Naive thymus-derived CD8-positive, alpha-beta T cell (primary cell): ENCODE measurements at regions not wholly inside any gene's neighbourhood (a gene's known extent, or its start where the extent isn't known, plus 50 kb on each side); places are given as distances from the start of the nearest gene placed in this dataset.
"Not testable (repeated sequence)": the region's sequence is repeated elsewhere in the genome, so short reads cannot be mapped to it uniquely, and the experiment has no call there.

Experiments used
- ATAC-seq, 2 donors: fragments of 150-1000 bp; cut with Tn5 transposase in 1 of 2; sonication (Bioruptor Pico), chemical (Tn5 transposase) in 1 of 2; 1 replicate in 1 of 2; 2 replicates in 1 of 2; pipeline ENCODE4 v1.10.0; 2021; ENCODE audit warnings: mild to moderate bottlenecking in 2 of 2, moderate library complexity in 2 of 2
- POLR2A ChIA-PET: fragments of 350-600 bp; sonication (Branson Sonifier 250); formaldehyde crosslinking; loops from one replicate; lab custom pipeline; 2021; ENCODE audit warnings: antibody characterized with exemption; lab: Charles Lee
- DNase-seq, 10 donors: peaks; one replicate each; pipeline versions ENCODE4 v3.0.0 to v3.0.0-alpha.2; 2020 to 2022
- H3K27ac Mint-ChIP-seq, 10 donors: one replicate each; pipeline ENCODE4 v1.8.0; 2020 to 2022; ENCODE audit warnings: mild to moderate bottlenecking in 10 of 10, mixed read lengths in 10 of 10, moderate library complexity in 4 of 10, inconsistent platforms in 1 of 10
- H3K27me3 Mint-ChIP-seq, 5 donors: one replicate each; pipeline ENCODE4 v1.8.0; 2021 to 2022; ENCODE audit warnings: mixed read lengths in 5 of 5
- H3K36me3 Mint-ChIP-seq, 3 donors: one replicate each; pipeline ENCODE4 v1.8.0; 2020 to 2022; ENCODE audit warnings: mixed read lengths in 3 of 3, mild to moderate bottlenecking in 2 of 3, inconsistent platforms in 1 of 3
- H3K4me1 Mint-ChIP-seq, 4 donors: one replicate each; pipeline ENCODE4 v1.8.0; 2021 to 2022; ENCODE audit warnings: mixed read lengths in 4 of 4
- H3K4me3 Mint-ChIP-seq, 10 donors: one replicate each; pipeline ENCODE4 v1.8.0; 2020 to 2022; ENCODE audit warnings: mild to moderate bottlenecking in 10 of 10, mixed read lengths in 10 of 10, moderate library complexity in 6 of 10, inconsistent platforms in 1 of 10
- H3K9me3 Mint-ChIP-seq, 9 donors: one replicate each; pipeline ENCODE4 v1.8.0; 2020 to 2022; ENCODE audit warnings: mixed read lengths in 9 of 9, mild to moderate bottlenecking in 3 of 9, inconsistent platforms in 1 of 9, moderate library complexity in 1 of 9

GRCh38 chr7:106713452-106713851 lies 52.5 kb upstream of the CCDC71L start:
- H3K4me3 Mint-ChIP-seq, H3K27ac Mint-ChIP-seq, POLR2A ChIA-PET, ATAC-seq, H3K27me3 Mint-ChIP-seq, H3K9me3 Mint-ChIP-seq, H3K36me3 Mint-ChIP-seq, DNase-seq, H3K4me1 Mint-ChIP-seq: not testable (repeated sequence)

GRCh38 chr7:106714590-106715442 lies 53.9 kb upstream of the CCDC71L start:
- POLR2A ChIA-PET, H3K27me3 Mint-ChIP-seq, H3K36me3 Mint-ChIP-seq, H3K9me3 Mint-ChIP-seq, ATAC-seq, H3K4me1 Mint-ChIP-seq, H3K4me3 Mint-ChIP-seq, DNase-seq: not testable (repeated sequence)
- H3K27ac Mint-ChIP-seq, result peak overlapping the region in 2 of 10 donors; percentile 5 to 46

GRCh38 chr7:106715730-106716129 lies 54.8 kb upstream of the CCDC71L start:
- ATAC-seq (no peak), DNase-seq (no peak)
- Mint-ChIP-seq H3K36me3 (no peaks in the 10 kb centered on the region), H3K27me3 (peaks cover 0 to 5% (median 0%) of the 10 kb centered on the region in 5 donors), H3K27ac (no peak overlapping the region), H3K9me3 (peaks cover 0 to 9% (median 0%) of the 10 kb centered on the region in 9 donors), H3K4me3 (no peak overlapping the region), H3K4me1 (peaks cover 0 to 13% (median under 1%) of the 10 kb centered on the region in 4 donors)
- POLR2A ChIA-PET, result no interaction called here

- DNase-seq (no peak), ATAC-seq (no peak)
- peaks cover 0 to 25% (median under 1%) of the 10 kb centered on the region in 4 donors for H3K4me1 Mint-ChIP-seq
- no peak overlapping the region for H3K27ac Mint-ChIP-seq
- H3K9me3 Mint-ChIP-seq, result peaks cover 0 to 3% (median 0%) of the 10 kb centered on the region in 9 donors
- H3K4me3 Mint-ChIP-seq, result no peak overlapping the region
- peaks cover 0 to 3% (median 0%) of the 10 kb centered on the region in 5 donors for H3K27me3 Mint-ChIP-seq
- H3K36me3 Mint-ChIP-seq, result no peaks in the 10 kb centered on the region
- POLR2A ChIA-PET, result no interaction called here
Observed at GRCh38 chr7:106717254-106717954, 56.4 kb upstream of the CCDC71L start.

- peaks cover 0 to 31% (median under 1%) of the 10 kb centered on the region in 4 donors for H3K4me1 Mint-ChIP-seq
- ATAC-seq (peak; percentile 38 to 80), DNase-seq (peak in 1 of 10 donors; percentile 55)
- H3K27ac Mint-ChIP-seq, result no peak overlapping the region
- POLR2A ChIA-PET, result no interaction called here
- peaks cover 0 to 5% (median 0%) of the 10 kb centered on the region in 5 donors for H3K27me3 Mint-ChIP-seq
- no peaks in the 10 kb centered on the region for H3K36me3 Mint-ChIP-seq
- peaks cover 0 to 3% (median 0%) of the 10 kb centered on the region in 9 donors for H3K9me3 Mint-ChIP-seq
- no peak overlapping the region for H3K4me3 Mint-ChIP-seq
Observed at GRCh38 chr7:106717955-106718871, 57.3 kb upstream of the CCDC71L start.

- H3K4me1 Mint-ChIP-seq, result peaks cover 0 to 25% (median under 1%) of the 10 kb centered on the region in 4 donors
- ATAC-seq, result no peak
Observed at GRCh38 chr7:106720641-106721040, 59.7 kb upstream of the CCDC71L start.

GRCh38 chr7:106721816-106722785 lies 61.1 kb upstream of the CCDC71L start:
- peaks cover 0 to 25% (median under 1%) of the 10 kb centered on the region in 4 donors for H3K4me1 Mint-ChIP-seq
- ATAC-seq (no peak), DNase-seq (no peak)
- peaks cover 0 to 3% (median 0%) of the 10 kb centered on the region in 9 donors for H3K9me3 Mint-ChIP-seq
- H3K4me3 Mint-ChIP-seq, result no peak overlapping the region
- POLR2A ChIA-PET, result no interaction called here
- peak overlapping the region in 1 of 10 donors; percentile 6 for H3K27ac Mint-ChIP-seq
- peaks cover 0 to 9% (median 0%) of the 10 kb centered on the region in 5 donors for H3K27me3 Mint-ChIP-seq
- no peaks in the 10 kb centered on the region for H3K36me3 Mint-ChIP-seq

More at GRCh38 chr7:106720641-106721040, 59.7 kb upstream of the CCDC71L start:
- no peak for DNase-seq
- Mint-ChIP-seq H3K27me3 (peaks cover 0 to 9% (median 0%) of the 10 kb centered on the region in 5 donors), H3K4me3 (no peak overlapping the region), H3K9me3 (peaks cover 0 to 3% (median 0%) of the 10 kb centered on the region in 9 donors), H3K27ac (peak overlapping the region in 1 of 10 donors; percentile 27), H3K36me3 (no peaks in the 10 kb centered on the region)
- POLR2A ChIA-PET, result no interaction called here

- H3K4me1 Mint-ChIP-seq, result peaks cover 0 to 25% (median under 1%) of the 10 kb centered on the region in 4 donors
- peaks cover 0 to 3% (median 1%) of the 10 kb centered on the region in 9 donors for H3K9me3 Mint-ChIP-seq
- H3K27ac Mint-ChIP-seq, result no peak overlapping the region
- POLR2A ChIA-PET, result no interaction called here
- DNase-seq, result no peak
- ATAC-seq, result no peak
- H3K27me3 Mint-ChIP-seq, result peaks cover 0 to 9% (median 0%) of the 10 kb centered on the region in 5 donors
- H3K36me3 Mint-ChIP-seq, result peaks cover 0 to 2% (median 0%) of the 10 kb centered on the region in 3 donors
- no peak overlapping the region for H3K4me3 Mint-ChIP-seq
Observed at GRCh38 chr7:106723398-106723797, 62.4 kb upstream of the CCDC71L start.

GRCh38 chr7:106729720-106730385 lies 68.9 kb upstream of the CCDC71L start:
- Mint-ChIP-seq H3K36me3 (peaks cover 0 to 2% (median 0%) of the 10 kb centered on the region in 3 donors), H3K9me3 (peaks cover 0 to 6% (median 1%) of the 10 kb centered on the region in 9 donors), H3K27ac (peak overlapping the region in 1 of 10 donors; percentile 42), H3K27me3 (no peaks in the 10 kb centered on the region), H3K4me1 (peaks cover 7 to 33% (median 22%) of the 10 kb centered on the region in 4 donors), H3K4me3 (no peak overlapping the region)
- POLR2A ChIA-PET, result no interaction called here
- no peak for DNase-seq
- no peak for ATAC-seq

GRCh38 chr7:106731187-106731586 lies 70.2 kb upstream of the CCDC71L start:
- DNase-seq (peak in 2 of 10 donors; percentile 5 to 22), ATAC-seq (no peak)
- Mint-ChIP-seq H3K36me3 (peaks cover 0 to 2% (median 0%) of the 10 kb centered on the region in 3 donors), H3K4me3 (peak overlapping the region in 7 of 10 donors; percentile 9 to 62 (median 36)), H3K4me1 (peaks cover 7 to 33% (median 22%) of the 10 kb centered on the region in 4 donors), H3K27ac (peak overlapping the region in 1 of 10 donors; percentile 29), H3K9me3 (peaks cover 0 to 10% (median 2%) of the 10 kb centered on the region in 9 donors), H3K27me3 (no peaks in the 10 kb centered on the region)
- POLR2A ChIA-PET, result no interaction called here
